GM12878 (cell line): ENCODE measurements at regions not wholly inside any gene's neighbourhood (a gene's known extent, or its start where the extent isn't known, plus 50 kb on each side); places are given as distances from the start of the nearest gene placed in this dataset.

Experiments used
- ATAC-seq: fragments of 200-7000 bp; cut with Tn5 transposase; 3 replicates; pipeline ENCODE4 v1.9.1; 2020; ENCODE audit warnings: mild to moderate bottlenecking, moderate library complexity
- BruUV-seq: library from RNA; stranded (reverse); fragments of 400-500 nt; replicated peaks from 2 replicates; lab custom pipeline; 2021; lab: Mats Ljungman, UMichigan
- CTCF ChIA-PET: fragments of 300-600 bp; sonication (Branson Sonifier 250); formaldehyde crosslinking; extraction: SDS; loops from one replicate; lab custom pipeline; 2021; ENCODE audit warnings: inconsistent platforms; lab: Yijun Ruan, JAX
- POLR2A ChIA-PET: fragments of 350-600 bp; formaldehyde crosslinking; extraction: SDS; loops from one replicate; lab custom pipeline; 2021; ENCODE audit warnings: inconsistent platforms; lab: Charles Lee
- RAD21 ChIA-PET: fragments of 300-600 bp; sonication (Branson Sonifier 250); formaldehyde crosslinking; loops from one replicate; lab custom pipeline; 2023; ENCODE audit warnings: antibody characterized with exemption; ENCODE audit not compliant: unreplicated experiment; lab: Charles Lee
- SMC1A ChIA-PET: fragments of 300-600 bp; sonication (Branson Sonifier 250); formaldehyde crosslinking; loops from one replicate; lab custom pipeline; 2023; ENCODE audit not compliant: unreplicated experiment, uncharacterized antibody; lab: Charles Lee
- DNase-seq: peaks from one replicate; pipeline ENCODE4 v3.0.0-alpha.2; 2011; ENCODE audit warnings: low read depth, low spot score
- FAIRE-seq: peaks from 3 replicates; lab custom pipeline; 2011; peaks lifted over from hg19 to GRCh38; lab: Jason Lieb, UNC
- H2AFZ ChIP-seq: 2 replicates; pipeline ENCODE4 v1.6.0; 2011; ENCODE audit warnings: low read depth, low read length, control low read depth; ENCODE audit not compliant: control insufficient read depth
- H3K27ac ChIP-seq: 2 replicates; pipeline ENCODE4 v1.5.1; 2011; ENCODE audit warnings: control low read depth; ENCODE audit not compliant: control insufficient read depth, insufficient read depth
- H3K27me3 ChIP-seq, 2 experiments: replicated peaks in 1 of 2; 2 replicates each; pipeline versions ENCODE4 v1.6.0 to v1.6.1; 2011; ENCODE audit warnings: low read length in 1 of 2; ENCODE audit not compliant: control insufficient read depth in 2 of 2, insufficient read depth in 2 of 2
- H3K36me3 ChIP-seq, 2 experiments: 2 replicates each; pipeline ENCODE4 v1.5.1; 2011; ENCODE audit warnings: low read length in 1 of 2; ENCODE audit not compliant: control insufficient read depth in 2 of 2, insufficient read depth in 2 of 2
- H3K4me1 ChIP-seq: 2 replicates; pipeline ENCODE4 v1.6.1; 2011; ENCODE audit warnings: mild to moderate bottlenecking, low read length, moderate library complexity, mixed read lengths; ENCODE audit not compliant: control insufficient read depth, insufficient read depth
- H3K4me2 ChIP-seq: 2 replicates; pipeline ENCODE4 v1.6.0; 2011; ENCODE audit warnings: control low read depth; ENCODE audit not compliant: control insufficient read depth, insufficient read depth
- H3K4me3 ChIP-seq: fragments of 200-600 bp; sonication (generic); 2 replicates; pipeline ENCODE4 v1.5.1; 2016
- H3K79me2 ChIP-seq: 2 replicates; pipeline ENCODE4 v1.6.0; 2011; ENCODE audit warnings: low read length; ENCODE audit not compliant: control insufficient read depth, insufficient read depth
- H3K9ac ChIP-seq: 2 replicates; pipeline ENCODE4 v1.8.0; 2011; ENCODE audit warnings: low read length, control low read depth, mixed read lengths; ENCODE audit not compliant: control insufficient read depth, insufficient read depth
- H3K9me3 ChIP-seq: replicated peaks from 3 replicates; pipeline ENCODE4 v1.5.1; 2011; ENCODE audit warnings: mild to moderate bottlenecking, low read length; ENCODE audit not compliant: control insufficient read depth, insufficient read depth
- H4K20me1 ChIP-seq: 2 replicates; pipeline ENCODE4 v1.6.0; 2011; ENCODE audit not compliant: control insufficient read depth, insufficient read depth
- CTCF ChIP-seq, 3 experiments: IDR thresholded peaks in 2 of 3; conservative IDR thresholded peaks in 1 of 3; 2 replicates each; pipeline ENCODE4 v1.5.1; 2011; ENCODE audit warnings: low read depth in 3 of 3, low read length in 3 of 3, mild to moderate bottlenecking in 3 of 3, control low read depth in 2 of 3, moderate library complexity in 2 of 3, inconsistent platforms in 1 of 3, mixed read lengths in 1 of 3; ENCODE audit not compliant: control insufficient read depth in 2 of 3, insufficient read depth in 1 of 3; ENCODE audit errors: extremely low read depth in 1 of 3
- MXI1 ChIP-seq: fragments of 150-350 bp; IDR thresholded peaks from 2 replicates; pipeline ENCODE4 v1.6.1; 2011; ENCODE audit warnings: low read depth, mild to moderate bottlenecking, inconsistent platforms, low read length, improper control_type of control experiment
- ZBED1 ChIP-seq: IDR thresholded peaks from 2 replicates; pipeline ENCODE4 v1.6.1; 2016; ENCODE audit warnings: borderline replicate concordance
- WGBS: methylation state at CpG from one replicate; pipeline ENCODE4 v1.1.6; 2016; ENCODE audit warnings: low lambda C conversion rate; ENCODE audit not compliant: insufficient replicate concordance, insufficient coverage; ENCODE audit errors: missing lambda C conversion rate; 5-methylcytosine and 5-hydroxymethylcytosine counted together
- in situ Hi-C: fragments of 300-500 bp; cut with MboI; formaldehyde crosslinking; loops from 9 replicates; pipeline ENCODE4 v1.14.3; 2018; ENCODE audit warnings: mixed read lengths
- intact Hi-C: fragments of 100-400 bp; cut with micrococcal nuclease; formaldehyde crosslinking; loops from one replicate; pipeline ENCODE4 v1.14.2; 2022; ENCODE audit not compliant: unreplicated experiment
- TF ChIP-seq, protein P1 (sequence below): fragments of 450-650 bp; IDR thresholded peaks from 2 replicates; pipeline ENCODE4 v1.6.1; 2017; ENCODE audit warnings: mild to moderate bottlenecking, moderate library complexity

GRCh38 chr3:168958466-168958865, 705.0 kb downstream of the MECOM start:
- H3K36me3 ChIP-seq: no peaks in the 10 kb centered on the region
- ChIA-PET POLR2A (no interaction called here), SMC1A (no interaction called here), RAD21 (no interaction called here), CTCF (no interaction called here)
- FAIRE-seq (no peak), DNase-seq (no peak), ATAC-seq (no peak)
- in situ Hi-C loops (no loop called here), intact Hi-C loops (no loop called here)
- WGBS: 42% methylated on average over 3 of the region's 3 CpGs
- no peak overlapping the region for H3K9ac ChIP-seq
- H4K20me1 ChIP-seq: no peaks in the 10 kb centered on the region
- TF ChIP-seq ZBED1 (no peak), CTCF (IDR thresholded peaks at IDR 0.05 in 2 of 3, conservative IDR thresholded peaks at IDR 0.05 in 1 of 3; ENCODE audit: control insufficient read depth in 2 of 3, extremely low read depth in 1 of 3, insufficient read depth in 1 of 3, low read depth in 3 of 3, low read length in 3 of 3) (no peak), MXI1 (no peak)
- TF ChIP-seq, protein P1, sequence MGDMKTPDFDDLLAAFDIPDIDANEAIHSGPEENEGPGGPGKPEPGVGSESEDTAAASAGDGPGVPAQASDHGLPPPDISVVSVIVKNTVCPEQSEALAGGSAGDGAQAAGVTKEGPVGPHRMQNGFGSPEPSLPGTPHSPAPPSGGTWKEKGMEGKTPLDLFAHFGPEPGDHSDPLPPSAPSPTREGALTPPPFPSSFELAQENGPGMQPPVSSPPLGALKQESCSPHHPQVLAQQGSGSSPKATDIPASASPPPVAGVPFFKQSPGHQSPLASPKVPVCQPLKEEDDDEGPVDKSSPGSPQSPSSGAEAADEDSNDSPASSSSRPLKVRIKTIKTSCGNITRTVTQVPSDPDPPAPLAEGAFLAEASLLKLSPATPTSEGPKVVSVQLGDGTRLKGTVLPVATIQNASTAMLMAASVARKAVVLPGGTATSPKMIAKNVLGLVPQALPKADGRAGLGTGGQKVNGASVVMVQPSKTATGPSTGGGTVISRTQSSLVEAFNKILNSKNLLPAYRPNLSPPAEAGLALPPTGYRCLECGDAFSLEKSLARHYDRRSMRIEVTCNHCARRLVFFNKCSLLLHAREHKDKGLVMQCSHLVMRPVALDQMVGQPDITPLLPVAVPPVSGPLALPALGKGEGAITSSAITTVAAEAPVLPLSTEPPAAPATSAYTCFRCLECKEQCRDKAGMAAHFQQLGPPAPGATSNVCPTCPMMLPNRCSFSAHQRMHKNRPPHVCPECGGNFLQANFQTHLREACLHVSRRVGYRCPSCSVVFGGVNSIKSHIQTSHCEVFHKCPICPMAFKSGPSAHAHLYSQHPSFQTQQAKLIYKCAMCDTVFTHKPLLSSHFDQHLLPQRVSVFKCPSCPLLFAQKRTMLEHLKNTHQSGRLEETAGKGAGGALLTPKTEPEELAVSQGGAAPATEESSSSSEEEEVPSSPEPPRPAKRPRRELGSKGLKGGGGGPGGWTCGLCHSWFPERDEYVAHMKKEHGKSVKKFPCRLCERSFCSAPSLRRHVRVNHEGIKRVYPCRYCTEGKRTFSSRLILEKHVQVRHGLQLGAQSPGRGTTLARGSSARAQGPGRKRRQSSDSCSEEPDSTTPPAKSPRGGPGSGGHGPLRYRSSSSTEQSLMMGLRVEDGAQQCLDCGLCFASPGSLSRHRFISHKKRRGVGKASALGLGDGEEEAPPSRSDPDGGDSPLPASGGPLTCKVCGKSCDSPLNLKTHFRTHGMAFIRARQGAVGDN: no peak
- no peaks in the 10 kb centered on the region for H3K9me3 ChIP-seq
- no peaks in the 10 kb centered on the region for H3K27me3 ChIP-seq
- H2AFZ ChIP-seq: no peak overlapping the region
- H3K4me2 ChIP-seq: no peak overlapping the region
- H3K27ac ChIP-seq: no peak overlapping the region
- no TSS peak for BruUV-seq
- no peaks in the 10 kb centered on the region for H3K4me1 ChIP-seq
- H3K79me2 ChIP-seq: no peaks in the 10 kb centered on the region
- no peak overlapping the region for H3K4me3 ChIP-seq
